ENCODE measurements at regions not wholly inside any gene's neighbourhood (a gene's known extent, or its start where the extent isn't known, plus 50 kb on each side); places are given as distances from the start of the nearest gene placed in this dataset.

GRCh38 chr3:177946497-177946896, 589.7 kb upstream of the KCNMB2 start:
- Histone ChIP-seq H3K9ac (ENCODE audit: low read length in 5 of 5) (no peak overlapping the region), H3K4me3 (ENCODE audit: low read depth in 1 of 5, low read length in 5 of 5) (no peak overlapping the region), H3K27ac (ENCODE audit: low read depth, low read length) (no peak overlapping the region), H3K36me3 (ENCODE audit: control insufficient read depth in 5 of 5, insufficient read depth in 5 of 5, low read length in 5 of 5) (no peaks in the 10 kb centered on the region), H3K9me3 (ENCODE audit: control insufficient read depth in 5 of 5, low read length in 5 of 5) (no peaks in the 10 kb centered on the region), H3K27me3 (ENCODE audit: control insufficient read depth in 5 of 5, insufficient read depth in 4 of 5, low read length in 5 of 5) (no peaks in the 10 kb centered on the region), H3K4me1 (ENCODE audit: control insufficient read depth in 5 of 5, insufficient read depth in 5 of 5, low read length in 5 of 5) (peaks cover 0 to 21% (median 8%) of the 10 kb centered on the region in 5 donors)

DNA sequence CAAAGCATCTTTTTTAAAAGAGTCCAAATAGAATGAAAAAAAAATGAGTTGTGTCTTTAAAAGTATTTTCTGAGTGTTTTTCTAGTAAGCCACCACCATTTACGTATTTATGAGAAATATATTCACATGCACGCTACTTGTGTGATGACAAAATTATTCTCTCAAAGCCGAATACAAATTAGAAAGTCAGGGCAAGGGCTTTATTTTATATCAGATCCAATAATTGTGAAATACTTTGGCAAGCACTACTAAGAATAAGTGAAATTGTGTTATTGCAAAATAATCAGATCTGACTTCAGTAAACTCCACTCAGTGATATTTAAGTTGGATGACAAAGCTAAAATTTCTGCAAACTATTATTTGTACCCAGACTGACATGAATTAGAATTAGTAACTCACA, 589.3 kb upstream of the KCNMB2 start:
- no peak overlapping the region for H3K4me3 ChIP-seq (ENCODE audit: low read depth in 1 of 5, low read length in 5 of 5)
- no peaks in the 10 kb centered on the region for H3K36me3 ChIP-seq (ENCODE audit: control insufficient read depth in 5 of 5, insufficient read depth in 5 of 5, low read length in 5 of 5)
- no peak overlapping the region for H3K27ac ChIP-seq (ENCODE audit: low read depth, low read length)
- no peaks in the 10 kb centered on the region for H3K9me3 ChIP-seq (ENCODE audit: control insufficient read depth in 5 of 5, low read length in 5 of 5)
- no peaks in the 10 kb centered on the region for H3K27me3 ChIP-seq (ENCODE audit: control insufficient read depth in 5 of 5, insufficient read depth in 4 of 5, low read length in 5 of 5)
- no peak overlapping the region for H3K9ac ChIP-seq (ENCODE audit: low read length in 5 of 5)
- peaks cover 0 to 21% (median 8%) of the 10 kb centered on the region in 5 donors for H3K4me1 ChIP-seq (ENCODE audit: control insufficient read depth in 5 of 5, insufficient read depth in 5 of 5, low read length in 5 of 5)

DNA sequence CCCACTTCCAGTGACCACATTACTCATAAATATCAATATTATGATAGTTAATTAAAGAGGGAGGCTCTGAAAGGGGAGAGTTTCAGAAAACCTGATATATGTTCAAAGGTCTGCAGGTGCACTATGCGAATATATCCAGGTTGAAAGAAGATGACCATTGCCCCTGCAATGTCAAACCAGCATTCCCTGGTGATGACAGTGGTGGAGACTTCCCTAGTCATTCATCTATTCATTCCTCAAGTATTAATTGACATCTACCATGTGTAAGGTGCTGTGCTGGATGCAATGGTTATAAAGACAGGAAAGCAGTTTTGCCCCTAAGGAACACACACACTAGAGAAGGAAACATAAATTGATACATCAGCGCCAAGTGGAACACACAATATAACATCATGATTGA, 588.3 kb upstream of the KCNMB2 start:
- Histone ChIP-seq H3K27me3 (ENCODE audit: control insufficient read depth in 5 of 5, insufficient read depth in 4 of 5, low read length in 5 of 5) (no peaks in the 10 kb centered on the region), H3K9me3 (ENCODE audit: control insufficient read depth in 5 of 5, low read length in 5 of 5) (no peaks in the 10 kb centered on the region), H3K27ac (ENCODE audit: low read depth, low read length) (no peak overlapping the region), H3K4me1 (ENCODE audit: control insufficient read depth in 5 of 5, insufficient read depth in 5 of 5, low read length in 5 of 5) (peaks cover 0 to 21% (median 8%) of the 10 kb centered on the region in 5 donors), H3K4me3 (ENCODE audit: low read depth in 1 of 5, low read length in 5 of 5) (no peak overlapping the region), H3K36me3 (ENCODE audit: control insufficient read depth in 5 of 5, insufficient read depth in 5 of 5, low read length in 5 of 5) (no peaks in the 10 kb centered on the region), H3K9ac (ENCODE audit: low read length in 5 of 5) (no peak overlapping the region)

DNA sequence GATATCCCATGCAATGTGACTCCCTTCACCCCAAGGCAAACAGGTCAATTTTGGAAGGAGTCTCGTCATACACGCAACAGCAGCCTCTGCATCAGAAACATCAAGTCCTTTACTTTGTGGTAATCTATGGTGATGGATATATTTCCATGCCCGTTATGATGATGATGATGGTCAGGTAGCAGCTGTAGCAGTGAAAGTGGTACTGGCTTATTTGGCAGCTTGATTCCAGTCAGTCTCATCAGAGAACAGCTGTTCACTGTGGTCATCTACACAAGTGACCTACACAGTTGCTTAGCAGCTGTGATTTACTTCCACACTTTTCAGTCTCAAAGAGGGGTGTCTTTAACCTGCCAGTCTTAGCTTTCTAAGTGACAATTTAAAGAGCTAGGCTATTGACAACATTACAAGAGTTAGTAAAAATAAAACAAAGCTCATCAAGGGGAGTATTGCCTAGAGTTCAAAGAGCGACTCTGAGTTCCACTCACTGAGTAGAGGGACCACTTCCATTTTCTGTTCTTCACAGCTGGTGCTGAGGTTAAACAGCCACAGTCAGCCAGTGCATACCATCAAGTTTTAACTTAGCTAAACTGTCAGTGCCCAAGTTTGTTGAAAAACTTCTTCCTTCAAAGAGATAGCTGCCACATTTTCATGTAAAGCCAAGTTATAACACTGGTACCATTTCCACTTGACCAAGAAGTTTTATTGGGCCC, 587.4 kb upstream of the KCNMB2 start:
- H3K27ac ChIP-seq (ENCODE audit: low read depth, low read length), result no peak overlapping the region
- no peaks in the 10 kb centered on the region for H3K36me3 ChIP-seq (ENCODE audit: control insufficient read depth in 5 of 5, insufficient read depth in 5 of 5, low read length in 5 of 5)
- H3K9ac ChIP-seq (ENCODE audit: low read length in 5 of 5), result no peak overlapping the region
- no peak overlapping the region for H3K4me3 ChIP-seq (ENCODE audit: low read depth in 1 of 5, low read length in 5 of 5)
- H3K27me3 ChIP-seq (ENCODE audit: control insufficient read depth in 5 of 5, insufficient read depth in 4 of 5, low read length in 5 of 5), result no peaks in the 10 kb centered on the region
- H3K4me1 ChIP-seq (ENCODE audit: control insufficient read depth in 5 of 5, insufficient read depth in 5 of 5, low read length in 5 of 5), result peaks cover 0 to 21% (median 8%) of the 10 kb centered on the region in 5 donors
- no peaks in the 10 kb centered on the region for H3K9me3 ChIP-seq (ENCODE audit: control insufficient read depth in 5 of 5, low read length in 5 of 5)

DNA sequence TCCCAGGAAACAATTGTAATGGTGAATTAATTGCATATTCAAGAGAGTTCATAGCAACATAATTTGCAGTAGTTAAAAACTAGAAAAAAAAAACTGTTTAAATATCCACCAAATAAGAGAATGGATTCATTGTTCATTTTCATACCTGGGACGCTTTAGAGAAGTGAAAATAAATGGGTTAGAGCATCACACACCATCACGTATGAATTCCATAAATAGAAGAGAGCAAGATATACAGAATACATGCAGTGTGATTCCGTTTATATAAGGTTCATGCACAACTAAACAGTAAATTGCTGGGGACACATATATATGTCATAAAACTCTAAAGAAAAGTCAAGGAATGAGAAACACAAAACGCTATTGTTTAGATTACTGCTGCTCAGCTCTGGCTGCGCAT, 577.0 kb upstream of the KCNMB2 start:
- no peaks in the 10 kb centered on the region for H3K9me3 ChIP-seq (ENCODE audit: control insufficient read depth in 5 of 5, low read length in 5 of 5)
- no peaks in the 10 kb centered on the region for H3K27me3 ChIP-seq (ENCODE audit: control insufficient read depth in 5 of 5, insufficient read depth in 4 of 5, low read length in 5 of 5)
- H3K4me1 ChIP-seq (ENCODE audit: control insufficient read depth in 5 of 5, insufficient read depth in 5 of 5, low read length in 5 of 5), result peaks cover 2 to 14% (median 12%) of the 10 kb centered on the region in 5 donors
- no peak overlapping the region for H3K4me3 ChIP-seq (ENCODE audit: low read depth in 1 of 5, low read length in 5 of 5)
- H3K36me3 ChIP-seq (ENCODE audit: control insufficient read depth in 5 of 5, insufficient read depth in 5 of 5, low read length in 5 of 5), result no peaks in the 10 kb centered on the region
- no peak overlapping the region for H3K27ac ChIP-seq (ENCODE audit: low read depth, low read length)
- no peak overlapping the region for H3K9ac ChIP-seq (ENCODE audit: low read length in 5 of 5)

- Histone ChIP-seq H3K27ac (ENCODE audit: low read depth, low read length) (no peak overlapping the region), H3K27me3 (ENCODE audit: control insufficient read depth in 5 of 5, insufficient read depth in 4 of 5, low read length in 5 of 5) (no peaks in the 10 kb centered on the region), H3K36me3 (ENCODE audit: control insufficient read depth in 5 of 5, insufficient read depth in 5 of 5, low read length in 5 of 5) (no peaks in the 10 kb centered on the region), H3K9me3 (ENCODE audit: control insufficient read depth in 5 of 5, low read length in 5 of 5) (no peaks in the 10 kb centered on the region), H3K4me1 (ENCODE audit: control insufficient read depth in 5 of 5, insufficient read depth in 5 of 5, low read length in 5 of 5) (peaks cover 2 to 14% (median 12%) of the 10 kb centered on the region in 5 donors), H3K9ac (ENCODE audit: low read length in 5 of 5) (no peak overlapping the region), H3K4me3 (ENCODE audit: low read depth in 1 of 5, low read length in 5 of 5) (no peak overlapping the region)
Observed at GRCh38 chr3:177960014-177960413, 576.2 kb upstream of the KCNMB2 start.

DNA sequence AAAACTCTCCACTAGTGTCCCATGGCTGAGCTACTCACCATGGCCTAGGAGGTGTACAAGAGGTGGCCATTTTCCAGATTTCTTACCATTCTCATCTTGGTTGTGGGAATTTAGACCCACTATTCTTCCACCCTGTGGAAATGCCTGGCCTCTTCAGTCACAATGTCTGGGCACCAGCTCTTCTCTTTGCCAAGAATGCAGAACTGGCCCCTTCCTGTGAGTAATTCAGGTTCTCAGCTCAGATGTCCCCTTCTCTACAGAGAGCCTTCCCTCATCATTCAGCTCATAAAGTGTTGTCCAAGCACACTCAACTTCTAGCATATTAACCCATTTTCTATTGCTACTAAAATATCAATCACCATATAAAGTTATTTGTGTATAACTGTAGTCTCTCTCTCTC, 575.5 kb upstream of the KCNMB2 start:
- no peak overlapping the region for H3K9ac ChIP-seq (ENCODE audit: low read length in 5 of 5)
- H3K4me1 ChIP-seq (ENCODE audit: control insufficient read depth in 5 of 5, insufficient read depth in 5 of 5, low read length in 5 of 5), result peaks cover 2 to 14% (median 12%) of the 10 kb centered on the region in 5 donors
- no peak overlapping the region for H3K27ac ChIP-seq (ENCODE audit: low read depth, low read length)
- no peaks in the 10 kb centered on the region for H3K9me3 ChIP-seq (ENCODE audit: control insufficient read depth in 5 of 5, low read length in 5 of 5)
- H3K36me3 ChIP-seq (ENCODE audit: control insufficient read depth in 5 of 5, insufficient read depth in 5 of 5, low read length in 5 of 5), result no peaks in the 10 kb centered on the region
- no peak overlapping the region for H3K4me3 ChIP-seq (ENCODE audit: low read depth in 1 of 5, low read length in 5 of 5)
- H3K27me3 ChIP-seq (ENCODE audit: control insufficient read depth in 5 of 5, insufficient read depth in 4 of 5, low read length in 5 of 5), result no peaks in the 10 kb centered on the region

GRCh38 chr3:177961784-177962183, 574.5 kb upstream of the KCNMB2 start:
- Histone ChIP-seq H3K36me3 (ENCODE audit: control insufficient read depth in 5 of 5, insufficient read depth in 5 of 5, low read length in 5 of 5) (no peaks in the 10 kb centered on the region), H3K27me3 (ENCODE audit: control insufficient read depth in 5 of 5, insufficient read depth in 4 of 5, low read length in 5 of 5) (no peaks in the 10 kb centered on the region), H3K9ac (ENCODE audit: low read length in 5 of 5) (no peak overlapping the region), H3K9me3 (ENCODE audit: control insufficient read depth in 5 of 5, low read length in 5 of 5) (no peaks in the 10 kb centered on the region), H3K4me1 (ENCODE audit: control insufficient read depth in 5 of 5, insufficient read depth in 5 of 5, low read length in 5 of 5) (peaks cover 2 to 14% (median 12%) of the 10 kb centered on the region in 5 donors), H3K4me3 (ENCODE audit: low read depth in 1 of 5, low read length in 5 of 5) (no peak overlapping the region), H3K27ac (ENCODE audit: low read depth, low read length) (no peak overlapping the region)

GRCh38 chr3:177966493-177966892, 569.7 kb upstream of the KCNMB2 start:
- Histone ChIP-seq H3K9ac (ENCODE audit: low read length in 5 of 5) (no peak overlapping the region), H3K4me3 (ENCODE audit: low read depth in 1 of 5, low read length in 5 of 5) (no peak overlapping the region), H3K36me3 (ENCODE audit: control insufficient read depth in 5 of 5, insufficient read depth in 5 of 5, low read length in 5 of 5) (no peaks in the 10 kb centered on the region), H3K4me1 (ENCODE audit: control insufficient read depth in 5 of 5, insufficient read depth in 5 of 5, low read length in 5 of 5) (no peaks in the 10 kb centered on the region), H3K9me3 (ENCODE audit: control insufficient read depth in 5 of 5, low read length in 5 of 5) (no peaks in the 10 kb centered on the region), H3K27ac (ENCODE audit: low read depth, low read length) (no peak overlapping the region), H3K27me3 (ENCODE audit: control insufficient read depth in 5 of 5, insufficient read depth in 4 of 5, low read length in 5 of 5) (no peaks in the 10 kb centered on the region)

DNA sequence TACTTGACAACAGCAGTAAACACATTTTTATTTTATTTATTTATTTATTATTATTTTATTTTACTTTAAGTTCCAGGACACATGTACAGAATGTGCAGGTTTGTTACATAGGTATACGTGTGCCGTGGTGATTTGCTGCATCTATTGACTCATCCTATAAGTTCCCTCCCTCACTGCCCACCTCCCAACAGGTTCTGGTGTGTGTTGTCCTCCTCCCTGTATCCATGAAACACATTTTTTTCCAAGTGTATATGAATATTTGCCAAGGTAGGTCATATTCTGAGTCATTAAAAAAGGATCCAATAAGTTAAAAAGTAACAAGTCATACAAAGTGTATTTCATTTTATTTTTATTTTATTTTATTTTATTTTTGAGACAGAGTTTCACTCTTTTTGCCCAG, 567.3 kb upstream of the KCNMB2 start:
- Histone ChIP-seq H3K9ac (ENCODE audit: low read length in 5 of 5) (no peak overlapping the region), H3K27me3 (ENCODE audit: control insufficient read depth in 5 of 5, insufficient read depth in 4 of 5, low read length in 5 of 5) (no peaks in the 10 kb centered on the region), H3K36me3 (ENCODE audit: control insufficient read depth in 5 of 5, insufficient read depth in 5 of 5, low read length in 5 of 5) (no peaks in the 10 kb centered on the region), H3K27ac (ENCODE audit: low read depth, low read length) (no peak overlapping the region), H3K4me1 (ENCODE audit: control insufficient read depth in 5 of 5, insufficient read depth in 5 of 5, low read length in 5 of 5) (no peaks in the 10 kb centered on the region), H3K9me3 (ENCODE audit: control insufficient read depth in 5 of 5, low read length in 5 of 5) (no peaks in the 10 kb centered on the region), H3K4me3 (ENCODE audit: low read depth in 1 of 5, low read length in 5 of 5) (no peak overlapping the region)
